NCI-H2227 treated with DMSO at 0.1 percent for 48 hours (cell line): ENCODE measurements at regions not wholly inside any gene's neighbourhood (a gene's known extent, or its start where the extent isn't known, plus 50 kb on each side); places are given as distances from the start of the nearest gene placed in this dataset.

Experiments
- DNase-seq: peaks from one replicate; lab custom pipeline; 2025; lab: John Stamatoyannopoulos, UW

GRCh38 chr4:156496797-156497196, 474.8 kb downstream of the PDGFC start:
- no peak for DNase-seq

- no peak for DNase-seq
Measured at GRCh38 chr4:156495836-156496235, 475.8 kb downstream of the PDGFC start.

- no peak for DNase-seq
Measured at GRCh38 chr4:156495091-156495490, 476.5 kb downstream of the PDGFC start.

- DNase-seq: no peak
Measured at GRCh38 chr4:156493858-156494257, 477.7 kb downstream of the PDGFC start.

DNA sequence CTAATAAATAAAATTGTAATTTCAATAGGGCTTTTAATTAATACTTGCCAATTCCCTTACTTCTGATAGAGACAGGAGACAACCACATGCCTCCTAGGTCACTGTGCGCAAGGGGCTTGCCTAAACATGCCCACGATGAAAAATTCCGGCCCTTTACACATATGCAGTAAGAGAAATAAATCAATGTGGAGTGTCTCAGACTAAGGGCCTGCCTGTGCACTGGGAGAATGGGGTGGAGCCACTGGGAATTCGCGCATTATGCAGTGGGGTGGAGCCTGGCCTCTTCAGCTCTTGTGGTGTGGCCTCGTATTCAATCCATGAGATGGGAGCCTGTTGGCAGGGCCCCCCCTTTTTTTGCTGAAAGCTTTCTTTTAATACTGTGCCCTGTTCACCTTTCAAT, 484.5 kb downstream of the PDGFC start:
- no peak for DNase-seq

DNA sequence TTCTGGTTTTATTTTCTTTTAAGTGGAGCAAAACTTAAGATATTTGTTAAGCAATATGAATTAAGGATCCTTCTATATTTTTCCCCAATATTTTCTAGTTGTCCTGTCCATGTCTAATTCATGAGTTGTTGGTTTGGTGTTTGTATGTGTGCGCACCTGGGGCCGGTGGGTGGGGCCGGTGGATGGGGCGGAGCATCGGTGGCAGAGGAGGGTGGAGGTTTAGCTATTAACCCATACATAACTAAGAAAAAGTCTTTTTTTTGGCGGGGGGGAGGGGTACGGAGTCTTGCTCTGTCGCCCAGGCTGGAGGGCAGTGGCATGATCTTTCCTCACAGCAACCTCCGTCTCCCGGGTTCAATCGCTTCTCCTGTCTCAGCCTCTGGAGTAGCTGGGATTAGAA, 489.8 kb downstream of the PDGFC start:
- DNase-seq: no peak

GRCh38 chr4:156477636-156478035, 494.0 kb downstream of the PDGFC start:
- no peak for DNase-seq

GRCh38 chr4:156476359-156476758, 495.2 kb downstream of the PDGFC start:
- no peak for DNase-seq

GRCh38 chr4:156475322-156475721, 496.3 kb downstream of the PDGFC start:
- peak; percentile 25 for DNase-seq

- no peak for DNase-seq
Measured at GRCh38 chr4:156473151-156473550, 498.4 kb downstream of the PDGFC start.

DNA sequence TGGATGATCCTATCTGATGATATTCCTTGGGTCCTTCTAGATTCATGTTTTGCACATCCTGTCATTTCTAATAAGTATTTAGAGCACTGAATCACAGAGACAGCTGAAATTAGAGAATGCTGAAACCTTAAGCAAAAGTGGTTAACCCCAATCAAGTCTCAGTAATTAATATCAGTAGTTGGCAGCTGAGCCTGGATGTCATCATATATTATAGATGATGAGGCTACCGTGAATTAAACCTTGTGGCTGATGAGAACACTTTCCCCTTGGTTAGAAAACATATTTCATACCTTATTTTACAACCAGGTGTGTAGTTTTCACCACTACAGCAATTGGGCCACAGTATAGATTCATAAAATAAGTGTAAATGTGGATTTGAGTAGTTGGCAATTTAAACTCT, 499.0 kb downstream of the PDGFC start:
- no peak for DNase-seq

GRCh38 chr4:156459584-156459983, 505.9 kb upstream of the CTSO start:
- no peak for DNase-seq

GRCh38 chr4:156456830-156457229, 503.2 kb upstream of the CTSO start:
- DNase-seq: no peak

GRCh38 chr4:156443488-156443887, 489.8 kb upstream of the CTSO start:
- no peak for DNase-seq

- DNase-seq: no peak
Measured at GRCh38 chr4:156442912-156443311, 489.2 kb upstream of the CTSO start.

- DNase-seq: no peak
Measured at GRCh38 chr4:156439576-156440200, 486.0 kb upstream of the CTSO start.

- no peak for DNase-seq
Measured at GRCh38 chr4:156437666-156438065, 484.0 kb upstream of the CTSO start.

- no peak for DNase-seq
Measured at GRCh38 chr4:156422576-156422975, 468.9 kb upstream of the CTSO start.

DNA sequence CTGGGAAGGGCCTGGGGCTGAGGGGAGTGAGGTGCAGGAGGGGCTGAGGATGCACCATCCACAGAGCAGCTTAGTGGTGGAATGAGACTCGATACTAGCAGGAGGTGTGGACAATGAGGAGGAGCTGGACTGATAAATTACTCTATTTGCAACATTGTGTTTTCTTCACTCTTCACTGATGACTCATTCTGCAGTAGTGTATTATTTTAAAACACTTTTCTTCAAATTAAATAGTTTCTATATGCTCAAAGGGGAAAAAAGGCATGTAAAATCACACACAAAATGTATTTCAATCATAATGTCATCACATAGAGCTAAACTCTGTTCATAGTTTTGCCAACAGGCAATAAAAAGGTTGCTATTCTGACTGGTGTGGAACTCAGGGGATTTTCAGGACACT, 467.0 kb upstream of the CTSO start:
- DNase-seq: no peak

DNA sequence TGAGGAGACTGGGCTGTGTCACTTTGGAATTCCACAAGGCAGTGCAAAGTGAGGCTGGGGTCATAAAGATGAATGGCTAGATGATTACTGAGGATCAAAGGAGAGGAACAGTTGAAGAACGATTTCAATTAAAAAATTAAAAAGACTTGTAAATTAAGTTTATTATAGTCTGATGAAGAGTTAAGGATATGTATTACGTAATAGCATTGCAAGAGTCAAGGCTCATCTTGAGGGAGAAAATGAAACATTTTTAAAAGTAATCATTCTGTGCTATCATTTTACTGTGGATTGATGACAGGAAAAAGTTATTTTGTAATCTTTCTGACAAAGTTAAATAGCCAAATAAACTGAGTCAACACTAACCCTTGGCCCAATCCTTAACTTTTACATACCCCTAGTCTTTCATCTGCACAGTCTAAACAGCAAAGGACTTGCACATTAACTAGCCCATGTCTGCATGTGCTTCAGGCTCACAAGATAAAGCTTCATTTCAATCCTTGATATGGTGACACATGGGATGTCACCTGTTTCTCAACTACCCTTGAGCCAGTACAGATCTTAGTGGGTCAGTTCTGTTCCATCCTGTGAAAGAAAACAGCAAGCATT, 465.5 kb upstream of the CTSO start:
- no peak for DNase-seq

DNA sequence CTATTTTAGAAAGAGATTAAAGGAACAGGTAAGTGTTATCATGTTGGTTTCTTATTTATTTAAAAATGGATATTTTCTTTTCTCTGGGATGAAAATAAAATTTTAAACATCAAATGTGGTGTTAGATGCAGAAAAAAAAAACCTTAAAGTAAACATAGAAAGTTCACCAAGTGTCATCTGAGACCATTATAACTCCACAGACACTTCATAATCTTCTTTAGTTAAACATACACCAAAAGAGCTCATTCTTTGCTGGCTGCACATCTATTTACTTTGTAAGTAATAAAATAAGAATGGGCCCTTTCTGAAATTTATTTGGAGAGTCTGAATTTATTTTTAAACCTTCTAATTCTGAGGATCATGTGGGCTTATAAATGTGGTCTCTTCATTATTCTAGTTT, 460.7 kb upstream of the CTSO start:
- no peak for DNase-seq

DNA sequence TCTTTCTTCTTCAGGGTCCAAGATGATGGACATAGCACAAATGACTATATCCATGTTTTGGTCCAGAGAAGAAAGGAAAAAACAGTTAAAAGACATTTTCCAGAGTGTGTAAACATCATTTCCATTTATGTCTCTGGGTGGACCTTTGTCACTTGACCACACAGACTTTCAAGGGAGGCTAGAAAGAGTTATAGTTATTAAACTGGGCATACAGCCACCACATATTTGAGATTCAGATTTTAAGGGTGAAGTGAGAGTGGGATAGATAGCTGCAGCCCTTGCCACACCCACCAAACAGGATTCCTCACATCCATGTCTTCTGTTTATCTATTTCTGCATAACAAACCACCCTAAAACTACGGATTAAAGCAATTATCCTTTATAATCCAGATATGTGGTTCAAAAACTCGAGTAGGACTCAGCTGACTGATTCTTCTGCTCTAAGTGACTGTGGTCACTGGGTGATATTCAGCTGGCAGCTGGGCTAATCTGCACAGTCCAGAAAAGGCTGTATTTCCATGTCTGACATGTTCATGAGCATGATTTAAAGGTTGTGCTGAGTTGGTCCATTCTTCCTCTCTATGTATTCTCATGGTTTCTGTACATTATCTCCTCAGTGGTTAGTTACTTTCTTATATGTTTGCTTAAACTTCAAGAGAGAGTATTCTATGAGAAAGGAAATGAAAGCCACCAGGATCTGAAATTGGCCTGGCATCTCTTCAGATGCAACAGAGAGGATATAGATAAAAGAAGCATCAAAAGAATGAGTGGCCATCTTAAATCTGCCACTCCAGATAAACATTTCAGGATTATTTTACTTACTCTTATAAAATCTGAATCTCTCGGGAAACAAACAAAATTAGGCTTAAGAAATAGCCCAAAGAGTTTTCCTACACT, 459.8 kb upstream of the CTSO start:
- DNase-seq: no peak

DNA sequence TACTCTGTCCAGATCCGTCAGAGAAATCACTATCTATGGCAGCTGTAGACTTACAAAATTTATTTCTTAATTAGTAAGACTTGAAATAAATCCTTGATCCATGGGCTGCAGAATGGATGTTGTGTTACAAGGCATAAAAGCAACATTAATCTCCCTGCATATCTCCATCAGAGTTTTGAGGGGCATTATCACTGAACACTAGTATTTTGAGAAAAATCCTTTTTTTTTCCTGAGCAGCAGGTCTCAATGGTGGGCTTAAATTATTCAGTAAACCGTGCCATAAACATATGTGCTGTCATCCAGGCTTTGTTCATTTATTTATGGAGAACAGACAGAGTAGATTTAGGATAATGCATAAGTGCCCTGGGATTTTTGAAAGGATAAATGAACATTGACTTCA, 457.9 kb upstream of the CTSO start:
- DNase-seq: no peak
